Stimulated activated naive CD8-positive, alpha-beta T cell treated with anti-CD3 and anti-CD28 coated beads, Interleukin-15, Interleukin-2, amounts not matched to agents 100 ng/mL and 50 ng/mL, for 24 hours (primary cell): ENCODE measurements at regions not wholly inside any gene's neighbourhood (a gene's known extent, or its start where the extent isn't known, plus 50 kb on each side); places are given as distances from the start of the nearest gene placed in this dataset.

ENCODE experiments used
- H3K27ac Mint-ChIP-seq: one replicate; pipeline ENCODE4 v1.8.0; 2021; ENCODE audit warnings: mild to moderate bottlenecking, mixed read lengths
- H3K27me3 Mint-ChIP-seq: one replicate; pipeline ENCODE4 v1.8.0; 2021; ENCODE audit warnings: mixed read lengths
- H3K36me3 Mint-ChIP-seq: one replicate; pipeline ENCODE4 v1.8.0; 2021; ENCODE audit warnings: low read depth, mixed read lengths
- H3K4me1 Mint-ChIP-seq: one replicate; pipeline ENCODE4 v1.8.0; 2021; ENCODE audit warnings: low read depth, mixed read lengths
- H3K4me3 Mint-ChIP-seq: one replicate; pipeline ENCODE4 v1.8.0; 2021; ENCODE audit warnings: mild to moderate bottlenecking, mixed read lengths
- H3K9me3 Mint-ChIP-seq: one replicate; pipeline ENCODE4 v1.8.0; 2021; ENCODE audit warnings: mixed read lengths

GRCh38 chr13:70844391-70845108 lies 736.3 kb upstream of the KLHL1 start:
- H3K9me3 Mint-ChIP-seq: peaks cover 4% of the 10 kb centered on the region
- no peak overlapping the region for H3K4me3 Mint-ChIP-seq
- no peaks in the 10 kb centered on the region for H3K27me3 Mint-ChIP-seq
- no peaks in the 10 kb centered on the region for H3K36me3 Mint-ChIP-seq
- H3K4me1 Mint-ChIP-seq: no peaks in the 10 kb centered on the region
- no peak overlapping the region for H3K27ac Mint-ChIP-seq

- H3K36me3 Mint-ChIP-seq: no peaks in the 10 kb centered on the region
- H3K9me3 Mint-ChIP-seq: peaks cover 4% of the 10 kb centered on the region
- H3K4me3 Mint-ChIP-seq: no peak overlapping the region
- H3K27ac Mint-ChIP-seq: no peak overlapping the region
- H3K4me1 Mint-ChIP-seq: no peaks in the 10 kb centered on the region
- no peaks in the 10 kb centered on the region for H3K27me3 Mint-ChIP-seq
Measured at GRCh38 chr13:70842062-70842644, 733.9 kb upstream of the KLHL1 start.

GRCh38 chr13:70841240-70842061 lies 733.2 kb upstream of the KLHL1 start:
- no peaks in the 10 kb centered on the region for H3K27me3 Mint-ChIP-seq
- H3K36me3 Mint-ChIP-seq: no peaks in the 10 kb centered on the region
- no peaks in the 10 kb centered on the region for H3K4me1 Mint-ChIP-seq
- no peak overlapping the region for H3K27ac Mint-ChIP-seq
- H3K9me3 Mint-ChIP-seq: peaks cover 4% of the 10 kb centered on the region
- no peak overlapping the region for H3K4me3 Mint-ChIP-seq

GRCh38 chr13:70835371-70835770 lies 727.1 kb upstream of the KLHL1 start:
- Mint-ChIP-seq H3K4me1 (no peaks in the 10 kb centered on the region), H3K36me3 (no peaks in the 10 kb centered on the region), H3K9me3 (no peaks in the 10 kb centered on the region), H3K27me3 (no peaks in the 10 kb centered on the region), H3K27ac (no peak overlapping the region), H3K4me3 (no peak overlapping the region)

- no peak overlapping the region for H3K27ac Mint-ChIP-seq
- no peak overlapping the region for H3K4me3 Mint-ChIP-seq
- no peaks in the 10 kb centered on the region for H3K4me1 Mint-ChIP-seq
- peaks cover 12% of the 10 kb centered on the region for H3K9me3 Mint-ChIP-seq
- H3K36me3 Mint-ChIP-seq: no peaks in the 10 kb centered on the region
- H3K27me3 Mint-ChIP-seq: no peaks in the 10 kb centered on the region
Measured at GRCh38 chr13:70829748-70830147, 721.5 kb upstream of the KLHL1 start.

- Mint-ChIP-seq H3K36me3 (no peaks in the 10 kb centered on the region), H3K27ac (no peak overlapping the region)
Measured at GRCh38 chr13:70817576-70817975, 709.3 kb upstream of the KLHL1 start.

GRCh38 chr13:70816853-70817252 lies 708.6 kb upstream of the KLHL1 start:
- Mint-ChIP-seq H3K27ac (no peak overlapping the region), H3K9me3 (peaks cover 20% of the 10 kb centered on the region), H3K36me3 (no peaks in the 10 kb centered on the region), H3K27me3 (no peaks in the 10 kb centered on the region), H3K4me1 (no peaks in the 10 kb centered on the region), H3K4me3 (no peak overlapping the region)

More at GRCh38 chr13:70817576-70817975, 709.3 kb upstream of the KLHL1 start:
- peaks cover 16% of the 10 kb centered on the region for H3K9me3 Mint-ChIP-seq
- H3K4me3 Mint-ChIP-seq: no peak overlapping the region
- H3K27me3 Mint-ChIP-seq: no peaks in the 10 kb centered on the region
- H3K4me1 Mint-ChIP-seq: no peaks in the 10 kb centered on the region

- Mint-ChIP-seq H3K9me3 (peaks cover 20% of the 10 kb centered on the region), H3K27me3 (no peaks in the 10 kb centered on the region), H3K4me3 (no peak overlapping the region), H3K4me1 (no peaks in the 10 kb centered on the region), H3K27ac (no peak overlapping the region), H3K36me3 (no peaks in the 10 kb centered on the region)
Measured at GRCh38 chr13:70814684-70815083, 706.4 kb upstream of the KLHL1 start.

- H3K27me3 Mint-ChIP-seq: no peaks in the 10 kb centered on the region
- H3K9me3 Mint-ChIP-seq: peaks cover 27% of the 10 kb centered on the region
- no peaks in the 10 kb centered on the region for H3K36me3 Mint-ChIP-seq
- H3K4me1 Mint-ChIP-seq: no peaks in the 10 kb centered on the region
- no peak overlapping the region for H3K4me3 Mint-ChIP-seq
- H3K27ac Mint-ChIP-seq: no peak overlapping the region
Measured at GRCh38 chr13:70812481-70812880, 704.2 kb upstream of the KLHL1 start.

- H3K27ac Mint-ChIP-seq: no peak overlapping the region
- no peaks in the 10 kb centered on the region for H3K4me1 Mint-ChIP-seq
- no peak overlapping the region for H3K4me3 Mint-ChIP-seq
- H3K27me3 Mint-ChIP-seq: no peaks in the 10 kb centered on the region
- peaks cover 23% of the 10 kb centered on the region for H3K9me3 Mint-ChIP-seq
- no peaks in the 10 kb centered on the region for H3K36me3 Mint-ChIP-seq
Measured at GRCh38 chr13:70809588-70809987, 701.3 kb upstream of the KLHL1 start.

GRCh38 chr13:70798385-70798784 lies 690.1 kb upstream of the KLHL1 start:
- no peaks in the 10 kb centered on the region for H3K27me3 Mint-ChIP-seq
- no peak overlapping the region for H3K27ac Mint-ChIP-seq
- no peaks in the 10 kb centered on the region for H3K36me3 Mint-ChIP-seq
- H3K9me3 Mint-ChIP-seq: no peaks in the 10 kb centered on the region
- no peaks in the 10 kb centered on the region for H3K4me1 Mint-ChIP-seq
- H3K4me3 Mint-ChIP-seq: no peak overlapping the region

GRCh38 chr13:70795484-70795883 lies 687.2 kb upstream of the KLHL1 start:
- Mint-ChIP-seq H3K27ac (no peak overlapping the region), H3K4me1 (no peaks in the 10 kb centered on the region), H3K27me3 (no peaks in the 10 kb centered on the region), H3K4me3 (no peak overlapping the region), H3K36me3 (no peaks in the 10 kb centered on the region), H3K9me3 (no peaks in the 10 kb centered on the region)

GRCh38 chr13:70792121-70792520 lies 683.9 kb upstream of the KLHL1 start:
- Mint-ChIP-seq H3K9me3 (no peaks in the 10 kb centered on the region), H3K4me3 (no peak overlapping the region), H3K36me3 (no peaks in the 10 kb centered on the region)

GRCh38 chr13:70789751-70790150 lies 681.5 kb upstream of the KLHL1 start:
- no peaks in the 10 kb centered on the region for H3K36me3 Mint-ChIP-seq
- no peaks in the 10 kb centered on the region for H3K9me3 Mint-ChIP-seq
- H3K4me1 Mint-ChIP-seq: no peaks in the 10 kb centered on the region
- H3K4me3 Mint-ChIP-seq: no peak overlapping the region
- H3K27me3 Mint-ChIP-seq: no peaks in the 10 kb centered on the region
- no peak overlapping the region for H3K27ac Mint-ChIP-seq

More at GRCh38 chr13:70792121-70792520, 683.9 kb upstream of the KLHL1 start:
- Mint-ChIP-seq H3K4me1 (no peaks in the 10 kb centered on the region), H3K27ac (no peak overlapping the region), H3K27me3 (no peaks in the 10 kb centered on the region)

GRCh38 chr13:70788074-70788473 lies 679.8 kb upstream of the KLHL1 start:
- H3K9me3 Mint-ChIP-seq: no peaks in the 10 kb centered on the region

More at GRCh38 chr13:70788074-70788473, 679.8 kb upstream of the KLHL1 start:
- H3K27ac Mint-ChIP-seq: no peak overlapping the region
- H3K4me3 Mint-ChIP-seq: no peak overlapping the region
- H3K27me3 Mint-ChIP-seq: no peaks in the 10 kb centered on the region
- no peaks in the 10 kb centered on the region for H3K36me3 Mint-ChIP-seq
- no peaks in the 10 kb centered on the region for H3K4me1 Mint-ChIP-seq
